Endothelial cell of umbilical vein (primary cell): ENCODE measurements at regions not wholly inside any gene's neighbourhood (a gene's known extent, or its start where the extent isn't known, plus 50 kb on each side); places are given as distances from the start of the nearest gene placed in this dataset.

Experiments used
- BruUV-seq: library from RNA; stranded (reverse); fragments of 400-500 nt; replicated peaks from 2 replicates; lab custom pipeline; 2021; lab: Mats Ljungman, UMichigan
- CTCF ChIA-PET: fragments of 300-600, 350-600 bp; sonication (Branson Sonifier 250); formaldehyde crosslinking; loops from one replicate; lab custom pipeline; 2021; ENCODE audit warnings: antibody characterized with exemption, inconsistent platforms; lab: Charles Lee
- POLR2A ChIA-PET: fragments of 300-600, 350-600 bp; sonication (Branson Sonifier 250); formaldehyde crosslinking; loops from one replicate; lab custom pipeline; 2021; ENCODE audit warnings: antibody characterized with exemption, inconsistent platforms; lab: Charles Lee
- DNase-seq: peaks from one replicate; pipeline ENCODE4 v3.0.0-alpha.2; 2011; ENCODE audit warnings: low read depth, low spot score
- FAIRE-seq: peaks from 2 replicates; lab custom pipeline; 2011; peaks lifted over from hg19 to GRCh38; lab: Jason Lieb, UNC
- H2AFZ ChIP-seq: 2 replicates; pipeline ENCODE4 v1.6.0; 2012; ENCODE audit warnings: low read depth, low read length, control low read depth, inconsistent platforms
- H3K27ac ChIP-seq: 2 replicates; pipeline ENCODE4 v1.5.1; 2011; ENCODE audit warnings: low read depth, mild to moderate bottlenecking, control low read depth, low read length, moderate library complexity; ENCODE audit not compliant: insufficient read depth
- H3K27me3 ChIP-seq, 2 experiments: 2 replicates each; pipeline versions ENCODE4 v1.6.0 to v1.6.1; 2011; ENCODE audit warnings: low read length in 2 of 2, mixed read lengths in 1 of 2; ENCODE audit not compliant: control insufficient read depth in 2 of 2, insufficient read depth in 2 of 2
- H3K36me3 ChIP-seq, 2 experiments: 2 replicates in 1 of 2; 3 replicates in 1 of 2; pipeline ENCODE4 v1.5.1; 2011; ENCODE audit warnings: low read length in 2 of 2, mild to moderate bottlenecking in 1 of 2, moderate library complexity in 1 of 2; ENCODE audit not compliant: control insufficient read depth in 2 of 2, insufficient read depth in 2 of 2; ENCODE audit errors: extremely low read depth in 1 of 2
- H3K4me1 ChIP-seq: 3 replicates; pipeline ENCODE4 v1.5.1; 2011; ENCODE audit warnings: mild to moderate bottlenecking, low read length; ENCODE audit not compliant: control insufficient read depth, insufficient read depth; ENCODE audit errors: extremely low read depth
- H3K4me2 ChIP-seq: 2 replicates; pipeline ENCODE4 v1.6.1; 2011; ENCODE audit warnings: low read length, control low read depth, mixed read lengths; ENCODE audit not compliant: insufficient read depth
- H3K4me3 ChIP-seq, 3 experiments: fragments of 200-600 bp in 1 of 3; sonication (generic), shearing (Covaris generic) in 1 of 3; replicated peaks in 1 of 3; 2 replicates each; pipeline ENCODE4 v1.5.1; 2011 to 2016; ENCODE audit warnings: control low read depth in 3 of 3, low read length in 3 of 3, mild to moderate bottlenecking in 2 of 3, inconsistent platforms in 1 of 3, low read depth in 1 of 3, moderate library complexity in 1 of 3; ENCODE audit not compliant: insufficient read depth in 1 of 3
- H3K79me2 ChIP-seq: 2 replicates; pipeline ENCODE4 v1.6.0; 2012; ENCODE audit warnings: low read length, inconsistent platforms; ENCODE audit not compliant: control insufficient read depth, insufficient read depth
- H3K9ac ChIP-seq: replicated peaks from 2 replicates; pipeline ENCODE3; 2011; ENCODE audit warnings: low read length, control low read depth; ENCODE audit not compliant: insufficient read depth; ENCODE audit errors: extremely low read depth
- H3K9me1 ChIP-seq: replicated peaks from 3 replicates; pipeline ENCODE4 v1.6.0; 2011; ENCODE audit warnings: mild to moderate bottlenecking, low read length; ENCODE audit not compliant: control insufficient read depth, insufficient read depth; ENCODE audit errors: extremely low read depth
- H3K9me3 ChIP-seq: replicated peaks from 2 replicates; pipeline ENCODE4 v1.5.1; 2012; ENCODE audit warnings: low read length, inconsistent platforms; ENCODE audit not compliant: control insufficient read depth, insufficient read depth
- H4K20me1 ChIP-seq: replicated peaks from 2 replicates; pipeline ENCODE3; 2011; ENCODE audit warnings: mild to moderate bottlenecking, low read length; ENCODE audit not compliant: control insufficient read depth, insufficient read depth; ENCODE audit errors: extremely low read depth
- EZH2 ChIP-seq: IDR thresholded peaks from 2 replicates; pipeline ENCODE4 v1.6.1; 2012; ENCODE audit warnings: borderline replicate concordance, low read depth, mild to moderate bottlenecking, moderate library complexity, low read length, inconsistent platforms; ENCODE audit not compliant: severe bottlenecking
- FOS ChIP-seq: IDR thresholded peaks from 2 replicates; pipeline ENCODE4 v1.6.1; 2011; ENCODE audit warnings: mild to moderate bottlenecking, low read length, moderate library complexity, borderline replicate concordance; ENCODE audit not compliant: insufficient read depth
- GATA2 ChIP-seq: IDR thresholded peaks from 2 replicates; pipeline ENCODE4 v1.7.0; 2011; ENCODE audit warnings: low read depth, mild to moderate bottlenecking, moderate library complexity, mixed read lengths, low read length; ENCODE audit not compliant: insufficient read length, insufficient read depth
- JUN ChIP-seq: IDR thresholded peaks from 2 replicates; pipeline ENCODE4 v1.6.1; 2011; ENCODE audit warnings: borderline replicate concordance, low read depth; ENCODE audit not compliant: insufficient read length, insufficient read depth
- MYC ChIP-seq: IDR thresholded peaks from one replicate; pipeline ENCODE4 v1.6.1; 2011; ENCODE audit warnings: mild to moderate bottlenecking, low read depth, low read length
- POLR2A ChIP-seq: IDR thresholded peaks from 2 replicates; pipeline ENCODE4 v1.6.1; 2012; ENCODE audit warnings: low read depth, mild to moderate bottlenecking, control low read depth, low read length
- POLR2AphosphoS5 ChIP-seq: IDR thresholded peaks from 2 replicates; pipeline ENCODE4 v1.6.1; 2012; ENCODE audit warnings: low read depth, mild to moderate bottlenecking, control low read depth, low read length, moderate library complexity; ENCODE audit not compliant: insufficient read depth
- dilution Hi-C: fragments of 300-500 bp; cut with MboI; formaldehyde crosslinking; loops from one replicate; pipeline ENCODE4 v1.15.0; 2019; ENCODE audit warnings: low sequenced_read_pairs; ENCODE audit not compliant: extremely low pct_ligation_motif_present
- intact Hi-C: fragments of 100-400 bp; cut with micrococcal nuclease; formaldehyde crosslinking; loops from one replicate; pipeline ENCODE4 v1.10.0; 2022
- TF ChIP-seq, protein P1 (sequence below), 2 donors: IDR thresholded peaks; 1 replicate in 1 of 2; 2 replicates in 1 of 2; pipeline ENCODE4 v1.5.1; 2011; ENCODE audit warnings: low read length in 2 of 2, mild to moderate bottlenecking in 2 of 2, moderate library complexity in 2 of 2, control low read depth in 1 of 2, inconsistent platforms in 1 of 2, low read depth in 1 of 2; ENCODE audit not compliant: insufficient read depth in 1 of 2; ENCODE audit errors: extremely low read depth in 1 of 2
- TF ChIP-seq, protein P2 (sequence below): IDR thresholded peaks from 2 replicates; pipeline ENCODE4 v1.6.1; 2011; ENCODE audit not compliant: insufficient read depth, insufficient read length

DNA sequence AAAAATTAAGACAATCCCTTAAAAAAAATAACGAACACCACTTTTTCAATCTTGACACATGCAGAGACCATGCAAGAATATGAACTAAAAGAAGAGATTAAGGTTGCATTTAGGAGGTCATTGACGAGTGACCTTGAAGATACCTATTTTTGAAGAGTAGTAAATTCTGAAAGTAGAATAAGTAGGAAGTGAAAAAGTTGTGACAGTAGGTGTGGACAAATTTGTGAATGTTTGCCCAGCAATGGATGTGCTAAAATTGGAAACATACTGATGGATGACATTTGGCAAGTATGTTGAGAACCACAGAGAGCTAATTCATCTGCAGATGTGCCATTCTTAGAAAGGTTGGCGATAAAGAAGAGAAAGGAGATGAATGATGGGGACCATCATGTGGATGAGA is 213.7 kb upstream of the VCX3A start:
- no peaks in the 10 kb centered on the region for H3K79me2 ChIP-seq

More for the DNA sequence above, 213.7 kb upstream of the VCX3A start:
- FAIRE-seq, result no peak
- ChIA-PET CTCF (no interaction called here), POLR2A (no interaction called here)
- intact Hi-C loops (no loop called here), dilution Hi-C loops (no loop called here)
- H3K4me3 ChIP-seq, result no peak overlapping the region
- no peak overlapping the region for H2AFZ ChIP-seq
- H3K9ac ChIP-seq, result no peak overlapping the region
- H3K9me1 ChIP-seq, result no peaks in the 10 kb centered on the region
- no peak overlapping the region for H3K4me2 ChIP-seq
- TF ChIP-seq EZH2 (no peak), POLR2AphosphoS5 (no peak), FOS (no peak), MYC (no peak), GATA2 (no peak), JUN (no peak), POLR2A (no peak)
- TF ChIP-seq, protein P1, sequence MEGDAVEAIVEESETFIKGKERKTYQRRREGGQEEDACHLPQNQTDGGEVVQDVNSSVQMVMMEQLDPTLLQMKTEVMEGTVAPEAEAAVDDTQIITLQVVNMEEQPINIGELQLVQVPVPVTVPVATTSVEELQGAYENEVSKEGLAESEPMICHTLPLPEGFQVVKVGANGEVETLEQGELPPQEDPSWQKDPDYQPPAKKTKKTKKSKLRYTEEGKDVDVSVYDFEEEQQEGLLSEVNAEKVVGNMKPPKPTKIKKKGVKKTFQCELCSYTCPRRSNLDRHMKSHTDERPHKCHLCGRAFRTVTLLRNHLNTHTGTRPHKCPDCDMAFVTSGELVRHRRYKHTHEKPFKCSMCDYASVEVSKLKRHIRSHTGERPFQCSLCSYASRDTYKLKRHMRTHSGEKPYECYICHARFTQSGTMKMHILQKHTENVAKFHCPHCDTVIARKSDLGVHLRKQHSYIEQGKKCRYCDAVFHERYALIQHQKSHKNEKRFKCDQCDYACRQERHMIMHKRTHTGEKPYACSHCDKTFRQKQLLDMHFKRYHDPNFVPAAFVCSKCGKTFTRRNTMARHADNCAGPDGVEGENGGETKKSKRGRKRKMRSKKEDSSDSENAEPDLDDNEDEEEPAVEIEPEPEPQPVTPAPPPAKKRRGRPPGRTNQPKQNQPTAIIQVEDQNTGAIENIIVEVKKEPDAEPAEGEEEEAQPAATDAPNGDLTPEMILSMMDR (IDR thresholded peaks at IDR 0.05; ENCODE audit: extremely low read depth in 1 of 2, insufficient read depth in 1 of 2, low read depth in 1 of 2, low read length in 2 of 2), result no peak
- TF ChIP-seq, protein P2, sequence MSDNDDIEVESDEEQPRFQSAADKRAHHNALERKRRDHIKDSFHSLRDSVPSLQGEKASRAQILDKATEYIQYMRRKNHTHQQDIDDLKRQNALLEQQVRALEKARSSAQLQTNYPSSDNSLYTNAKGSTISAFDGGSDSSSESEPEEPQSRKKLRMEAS, result no peak
- no peak for DNase-seq
- no peaks in the 10 kb centered on the region for H3K9me3 ChIP-seq
- H4K20me1 ChIP-seq, result no peaks in the 10 kb centered on the region
- H3K4me1 ChIP-seq, result no peaks in the 10 kb centered on the region
- no peaks in the 10 kb centered on the region for H3K27me3 ChIP-seq
- H3K27ac ChIP-seq, result no peak overlapping the region
- no peaks in the 10 kb centered on the region for H3K36me3 ChIP-seq
- no TSS peak for BruUV-seq
